ENCODE measurements at regions not wholly inside any gene's neighbourhood (a gene's known extent, or its start where the extent isn't known, plus 50 kb on each side); places are given as distances from the start of the nearest gene placed in this dataset.

GRCh38 chr21:41600961-41601572, 93.1 kb upstream of the TMPRSS2 start:
- peak overlapping the region in 1 of 3 donors; percentile 78 for H3K27ac ChIP-seq (ENCODE audit: low read depth in 1 of 3, low read length in 2 of 3)
- 85 to 87% (median 85%) methylated on average over 10 of the region's 10 CpGs for WGBS, 3 donors
- peaks cover 0 to 8% of the 10 kb centered on the region in 2 donors for H3K9me3 ChIP-seq (ENCODE audit: control insufficient read depth in 2 of 2, insufficient read depth in 1 of 2, low read depth in 1 of 2, low read length in 1 of 2)
- no peaks in the 10 kb centered on the region for H3K27me3 ChIP-seq (ENCODE audit: control insufficient read depth in 3 of 3, insufficient read depth in 3 of 3, low read length in 3 of 3)
- no peaks in the 10 kb centered on the region for H3K36me3 ChIP-seq (ENCODE audit: control insufficient read depth in 3 of 3, insufficient read depth in 2 of 3, low read depth in 1 of 3, low read length in 3 of 3)
- FAIRE-seq (no peak), DNase-seq (no peak)
- peaks cover 0 to 56% (median 4%) of the 10 kb centered on the region in 3 donors for H3K4me1 ChIP-seq (ENCODE audit: control insufficient read depth in 3 of 3, insufficient read depth in 2 of 3, low read depth in 1 of 3, low read length in 2 of 3)
- H3K4me3 ChIP-seq (ENCODE audit: low read depth in 1 of 3, low read length in 3 of 3), result no peak overlapping the region

- DNase-seq, result no peak
- 86 to 96% (median 88%) methylated on average over 9 of the region's 9 CpGs for WGBS, 3 donors
- Histone ChIP-seq H3K4me1 (ENCODE audit: control insufficient read depth in 3 of 3, insufficient read depth in 2 of 3, low read depth in 1 of 3, low read length in 2 of 3) (peaks cover 0 to 53% (median 4%) of the 10 kb centered on the region in 3 donors), H3K27me3 (ENCODE audit: control insufficient read depth in 3 of 3, insufficient read depth in 3 of 3, low read length in 3 of 3) (no peaks in the 10 kb centered on the region), H3K4me3 (ENCODE audit: low read depth in 1 of 3, low read length in 3 of 3) (no peak overlapping the region), H3K27ac (ENCODE audit: low read depth in 1 of 3, low read length in 2 of 3) (no peak overlapping the region), H3K36me3 (ENCODE audit: control insufficient read depth in 3 of 3, insufficient read depth in 2 of 3, low read depth in 1 of 3, low read length in 3 of 3) (no peaks in the 10 kb centered on the region), H3K9me3 (ENCODE audit: control insufficient read depth in 2 of 2, insufficient read depth in 1 of 2, low read depth in 1 of 2, low read length in 1 of 2) (peaks cover 0 to 8% of the 10 kb centered on the region in 2 donors)
- no peak for FAIRE-seq
Measured at GRCh38 chr21:41600556-41600955, 92.6 kb upstream of the TMPRSS2 start.

DNA sequence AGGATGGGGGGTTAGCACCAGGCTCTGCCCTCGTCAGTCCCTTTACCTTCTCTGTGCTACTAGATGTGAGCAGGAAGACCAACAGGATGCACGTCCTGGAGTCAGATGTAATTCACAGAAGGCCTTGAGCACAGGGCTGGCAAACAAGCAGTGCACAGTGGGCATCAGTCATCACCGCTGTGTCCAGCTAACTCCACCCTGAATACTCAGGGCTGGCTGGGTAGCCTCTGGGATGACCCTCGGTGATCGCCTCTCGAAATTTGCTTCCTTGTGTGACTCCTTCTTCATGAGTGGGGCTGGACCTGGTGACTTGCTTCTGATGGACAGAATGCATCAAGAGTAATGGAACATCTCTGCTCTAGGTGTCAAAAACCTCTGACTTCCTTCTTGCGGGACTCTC, 92.2 kb upstream of the TMPRSS2 start:
- no peak for DNase-seq

DNA sequence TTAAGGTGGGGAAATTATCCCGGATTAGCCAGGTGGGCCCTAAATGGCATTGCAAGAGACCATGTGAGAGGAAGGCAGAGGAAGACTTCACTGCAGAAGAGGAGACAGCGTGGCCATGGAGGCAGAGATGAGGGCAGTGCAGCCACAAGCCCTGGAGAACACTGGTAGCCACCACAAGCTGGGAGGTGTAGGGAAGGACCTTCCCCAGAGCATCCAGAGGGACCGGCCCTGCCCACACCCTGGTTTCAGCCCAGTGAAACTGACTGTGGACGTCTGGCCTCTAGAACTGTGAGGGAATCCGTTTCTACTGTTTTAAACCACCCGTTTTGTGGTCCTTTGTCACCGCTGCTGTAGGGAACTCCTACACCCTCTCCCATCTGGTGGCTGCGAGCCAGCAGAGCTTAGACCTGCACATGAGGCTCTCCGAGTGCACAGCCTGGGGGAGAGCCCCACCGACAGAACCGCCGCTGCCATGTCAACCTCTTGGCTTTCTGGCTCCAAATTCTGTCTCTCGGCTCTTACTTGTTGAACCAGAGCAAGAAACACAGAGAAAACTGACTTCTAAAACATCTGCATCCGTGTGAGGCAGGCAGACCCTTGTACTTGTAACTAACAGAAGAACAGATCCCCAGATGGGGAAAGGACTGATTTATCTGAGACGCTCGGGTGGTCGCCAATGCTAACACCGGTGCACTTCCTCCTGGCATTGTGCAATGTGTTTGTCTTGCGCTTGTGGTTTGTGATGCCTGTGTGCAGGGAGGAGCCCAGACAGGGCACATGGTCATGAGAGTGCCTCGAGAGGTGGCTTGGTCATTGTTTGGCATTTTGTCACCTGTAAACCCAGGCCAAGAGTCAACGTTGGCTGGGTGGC, 90.8 kb upstream of the TMPRSS2 start:
- Histone ChIP-seq H3K4me1 (ENCODE audit: control insufficient read depth in 3 of 3, insufficient read depth in 2 of 3, low read depth in 1 of 3, low read length in 2 of 3) (peaks cover 0 to 50% (median 6%) of the 10 kb centered on the region in 3 donors), H3K36me3 (ENCODE audit: control insufficient read depth in 3 of 3, insufficient read depth in 2 of 3, low read depth in 1 of 3, low read length in 3 of 3) (no peaks in the 10 kb centered on the region), H3K27me3 (ENCODE audit: control insufficient read depth in 3 of 3, insufficient read depth in 3 of 3, low read length in 3 of 3) (no peaks in the 10 kb centered on the region), H3K27ac (ENCODE audit: low read depth in 1 of 3, low read length in 2 of 3) (no peak overlapping the region), H3K9me3 (ENCODE audit: control insufficient read depth in 2 of 2, insufficient read depth in 1 of 2, low read depth in 1 of 2, low read length in 1 of 2) (peaks cover 0 to 8% of the 10 kb centered on the region in 2 donors), H3K4me3 (ENCODE audit: low read depth in 1 of 3, low read length in 3 of 3) (no peak overlapping the region)
- DNase-seq (no peak), FAIRE-seq (no peak)
- 69 to 77% (median 73%) methylated on average over 21 of the region's 21 CpGs for WGBS, 3 donors

More for the DNA sequence above, 92.2 kb upstream of the TMPRSS2 start:
- Histone ChIP-seq H3K27ac (ENCODE audit: low read depth in 1 of 3, low read length in 2 of 3) (no peak overlapping the region), H3K4me1 (ENCODE audit: control insufficient read depth in 3 of 3, insufficient read depth in 2 of 3, low read depth in 1 of 3, low read length in 2 of 3) (peaks cover 0 to 49% (median 4%) of the 10 kb centered on the region in 3 donors), H3K36me3 (ENCODE audit: control insufficient read depth in 3 of 3, insufficient read depth in 2 of 3, low read depth in 1 of 3, low read length in 3 of 3) (no peaks in the 10 kb centered on the region), H3K4me3 (ENCODE audit: low read depth in 1 of 3, low read length in 3 of 3) (no peak overlapping the region), H3K27me3 (ENCODE audit: control insufficient read depth in 3 of 3, insufficient read depth in 3 of 3, low read length in 3 of 3) (no peaks in the 10 kb centered on the region), H3K9me3 (ENCODE audit: control insufficient read depth in 2 of 2, insufficient read depth in 1 of 2, low read depth in 1 of 2, low read length in 1 of 2) (peaks cover 0 to 8% of the 10 kb centered on the region in 2 donors)
- WGBS, 3 donors, result 88 to 95% (median 89%) methylated on average over 7 of the region's 7 CpGs
- FAIRE-seq, result no peak

DNA sequence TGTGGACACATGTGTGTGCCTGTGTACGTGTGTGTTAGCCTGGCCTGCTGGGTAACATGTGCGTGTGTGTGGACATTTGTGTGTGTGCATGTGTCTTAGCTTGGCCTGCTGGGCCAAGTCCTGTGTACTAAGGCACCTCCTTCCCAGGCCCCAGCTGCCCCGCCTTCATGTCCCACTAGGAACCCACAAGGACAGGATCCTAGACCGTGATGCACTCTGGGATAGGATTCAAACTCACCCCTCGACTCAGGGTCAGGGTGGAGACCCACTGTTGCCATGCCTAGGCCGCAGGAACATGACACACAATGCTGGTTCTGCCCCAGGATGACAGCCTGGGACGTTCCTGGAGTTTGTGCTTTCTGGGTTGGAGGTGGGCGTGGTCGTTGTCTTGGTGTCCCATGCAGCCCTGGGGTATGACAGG, 89.9 kb upstream of the TMPRSS2 start:
- DNase-seq (no peak), FAIRE-seq (no peak)
- 78 to 86% (median 84%) methylated on average over 9 of the region's 9 CpGs for WGBS, 3 donors
- peaks cover 0 to 8% of the 10 kb centered on the region in 2 donors for H3K9me3 ChIP-seq (ENCODE audit: control insufficient read depth in 2 of 2, insufficient read depth in 1 of 2, low read depth in 1 of 2, low read length in 1 of 2)
- no peak overlapping the region for H3K27ac ChIP-seq (ENCODE audit: low read depth in 1 of 3, low read length in 2 of 3)
- H3K36me3 ChIP-seq (ENCODE audit: control insufficient read depth in 3 of 3, insufficient read depth in 2 of 3, low read depth in 1 of 3, low read length in 3 of 3), result no peaks in the 10 kb centered on the region
- H3K4me1 ChIP-seq (ENCODE audit: control insufficient read depth in 3 of 3, insufficient read depth in 2 of 3, low read depth in 1 of 3, low read length in 2 of 3), result peaks cover 0 to 44% (median 3%) of the 10 kb centered on the region in 3 donors
- no peak overlapping the region for H3K4me3 ChIP-seq (ENCODE audit: low read depth in 1 of 3, low read length in 3 of 3)
- no peaks in the 10 kb centered on the region for H3K27me3 ChIP-seq (ENCODE audit: control insufficient read depth in 3 of 3, insufficient read depth in 3 of 3, low read length in 3 of 3)

GRCh38 chr21:41597227-41597626, 89.3 kb upstream of the TMPRSS2 start:
- H3K4me3 ChIP-seq (ENCODE audit: low read depth in 1 of 3, low read length in 3 of 3), result no peak overlapping the region
- H3K9me3 ChIP-seq (ENCODE audit: control insufficient read depth in 2 of 2, insufficient read depth in 1 of 2, low read depth in 1 of 2, low read length in 1 of 2), result peaks cover 0 to 8% of the 10 kb centered on the region in 2 donors
- FAIRE-seq (no peak), DNase-seq (no peak)
- no peaks in the 10 kb centered on the region for H3K27me3 ChIP-seq (ENCODE audit: control insufficient read depth in 3 of 3, insufficient read depth in 3 of 3, low read length in 3 of 3)
- H3K4me1 ChIP-seq (ENCODE audit: control insufficient read depth in 3 of 3, insufficient read depth in 2 of 3, low read depth in 1 of 3, low read length in 2 of 3), result peaks cover 0 to 44% (median 3%) of the 10 kb centered on the region in 3 donors
- 67 to 93% (median 81%) methylated on average over 1 of the region's 1 CpG for WGBS, 3 donors
- no peak overlapping the region for H3K27ac ChIP-seq (ENCODE audit: low read depth in 1 of 3, low read length in 2 of 3)
- no peaks in the 10 kb centered on the region for H3K36me3 ChIP-seq (ENCODE audit: control insufficient read depth in 3 of 3, insufficient read depth in 2 of 3, low read depth in 1 of 3, low read length in 3 of 3)

DNA sequence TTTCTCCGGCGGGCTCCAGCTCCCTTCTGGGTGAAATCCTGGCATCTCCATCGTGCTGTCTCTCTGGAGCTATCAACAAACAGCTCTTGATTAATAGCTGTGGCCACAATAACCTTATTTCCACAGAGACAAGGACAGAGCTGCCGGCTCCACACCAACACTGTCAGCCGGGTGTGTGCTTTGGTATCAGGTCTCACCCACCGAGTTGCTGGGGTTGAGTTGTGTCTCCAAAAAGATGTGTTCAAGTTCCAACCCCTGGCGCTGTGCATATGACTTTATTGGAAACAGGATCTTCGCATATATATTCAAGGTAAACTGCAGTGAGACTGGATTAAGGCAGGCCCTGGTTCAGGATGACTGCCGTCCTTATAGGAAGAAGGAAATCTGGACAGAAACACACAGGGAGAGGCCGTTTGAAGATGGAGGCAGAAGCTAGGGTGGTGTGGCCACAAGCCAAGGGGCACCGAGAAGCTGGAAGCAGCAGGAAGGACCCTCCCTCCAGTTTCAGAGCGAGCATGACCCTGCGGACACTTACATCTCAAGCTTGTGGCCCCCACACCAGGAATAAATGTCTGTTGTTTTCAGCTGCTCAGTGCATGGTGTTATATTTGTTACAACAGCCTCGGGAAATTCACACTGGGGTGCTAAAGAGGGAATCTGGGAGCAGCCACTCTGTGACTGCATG, 88.4 kb upstream of the TMPRSS2 start:
- no peaks in the 10 kb centered on the region for H3K36me3 ChIP-seq (ENCODE audit: control insufficient read depth in 3 of 3, insufficient read depth in 2 of 3, low read depth in 1 of 3, low read length in 3 of 3)
- no peak for FAIRE-seq
- no peaks in the 10 kb centered on the region for H3K27me3 ChIP-seq (ENCODE audit: control insufficient read depth in 3 of 3, insufficient read depth in 3 of 3, low read length in 3 of 3)
- peak overlapping the region in 1 of 3 donors; percentile 15 for H3K27ac ChIP-seq (ENCODE audit: low read depth in 1 of 3, low read length in 2 of 3)
- peaks cover 0 to 36% (median 3%) of the 10 kb centered on the region in 3 donors for H3K4me1 ChIP-seq (ENCODE audit: control insufficient read depth in 3 of 3, insufficient read depth in 2 of 3, low read depth in 1 of 3, low read length in 2 of 3)
- no peak for DNase-seq
- H3K9me3 ChIP-seq (ENCODE audit: control insufficient read depth in 2 of 2, insufficient read depth in 1 of 2, low read depth in 1 of 2, low read length in 1 of 2), result peaks cover 0 to 8% of the 10 kb centered on the region in 2 donors
- WGBS, 3 donors, result 77 to 83% (median 80%) methylated on average over 14 of the region's 14 CpGs
- no peak overlapping the region for H3K4me3 ChIP-seq (ENCODE audit: low read depth in 1 of 3, low read length in 3 of 3)

DNA sequence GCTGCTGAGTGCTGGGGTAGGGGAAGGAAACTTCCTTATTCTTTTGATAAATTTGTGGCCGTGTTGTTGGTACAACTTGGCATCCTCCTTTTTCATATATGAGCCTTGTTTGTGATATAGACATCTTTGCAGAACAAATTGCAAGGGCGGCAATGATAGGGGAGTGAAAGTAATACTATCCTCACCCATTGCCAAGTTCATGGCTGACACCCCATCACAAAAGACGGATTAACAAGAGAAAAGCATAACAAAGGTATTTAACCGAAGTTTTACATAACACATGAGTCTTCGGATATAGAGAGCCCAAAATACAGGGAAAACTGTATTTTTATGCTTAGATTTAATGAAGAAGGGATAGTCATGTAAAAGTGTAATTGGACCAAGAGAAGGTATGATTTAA, 86.3 kb upstream of the TMPRSS2 start:
- Histone ChIP-seq H3K36me3 (ENCODE audit: control insufficient read depth in 3 of 3, insufficient read depth in 2 of 3, low read depth in 1 of 3, low read length in 3 of 3) (no peaks in the 10 kb centered on the region), H3K27me3 (ENCODE audit: control insufficient read depth in 3 of 3, insufficient read depth in 3 of 3, low read length in 3 of 3) (no peaks in the 10 kb centered on the region), H3K4me1 (ENCODE audit: control insufficient read depth in 3 of 3, insufficient read depth in 2 of 3, low read depth in 1 of 3, low read length in 2 of 3) (peaks cover 0 to 33% (median 3%) of the 10 kb centered on the region in 3 donors), H3K4me3 (ENCODE audit: low read depth in 1 of 3, low read length in 3 of 3) (no peak overlapping the region), H3K9me3 (ENCODE audit: control insufficient read depth in 2 of 2, insufficient read depth in 1 of 2, low read depth in 1 of 2, low read length in 1 of 2) (peaks cover 0 to 7% of the 10 kb centered on the region in 2 donors), H3K27ac (ENCODE audit: low read depth in 1 of 3, low read length in 2 of 3) (peak overlapping the region; percentile 79 to 89 (median 85))
- FAIRE-seq (no peak), DNase-seq (no peak)
- WGBS, 3 donors, result 20 to 46% (median 39%) methylated on average over 5 of the region's 5 CpGs

All from small intestine (tissue), 7 donors.